ENCODE measurements at regions not wholly inside any gene's neighbourhood (a gene's known extent, or its start where the extent isn't known, plus 50 kb on each side); places are given as distances from the start of the nearest gene placed in this dataset.

DNA sequence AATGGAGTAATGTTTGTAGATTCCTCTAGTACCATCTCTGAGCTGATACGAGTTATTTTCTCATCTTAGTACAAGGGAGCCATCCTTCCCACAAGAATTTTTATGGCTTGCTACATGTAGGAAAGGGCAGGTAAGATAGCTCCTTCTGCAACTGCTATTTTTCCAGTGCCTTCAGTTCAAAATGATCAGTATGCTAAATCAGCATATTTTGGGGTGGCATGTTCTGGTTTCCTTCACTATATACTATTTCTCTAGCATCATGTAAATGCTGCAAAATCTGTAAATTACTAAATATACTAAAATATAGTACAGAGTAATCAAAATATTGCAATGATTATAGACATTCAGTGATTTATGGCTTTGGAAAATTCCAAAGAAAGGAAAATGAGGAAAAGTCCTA, 1230.0 kb upstream of the CHAC2 start:
- DNase-seq (ENCODE audit: low spot score in 2 of 2), result no peak
- intact Hi-C loops (cut with DNase I; ENCODE audit: low total_unique reads), result no loop called here
- TF ChIP-seq POLR2A (IDR thresholded peaks at IDR 0.05), result no peak
- TF ChIP-seq, protein P1, sequence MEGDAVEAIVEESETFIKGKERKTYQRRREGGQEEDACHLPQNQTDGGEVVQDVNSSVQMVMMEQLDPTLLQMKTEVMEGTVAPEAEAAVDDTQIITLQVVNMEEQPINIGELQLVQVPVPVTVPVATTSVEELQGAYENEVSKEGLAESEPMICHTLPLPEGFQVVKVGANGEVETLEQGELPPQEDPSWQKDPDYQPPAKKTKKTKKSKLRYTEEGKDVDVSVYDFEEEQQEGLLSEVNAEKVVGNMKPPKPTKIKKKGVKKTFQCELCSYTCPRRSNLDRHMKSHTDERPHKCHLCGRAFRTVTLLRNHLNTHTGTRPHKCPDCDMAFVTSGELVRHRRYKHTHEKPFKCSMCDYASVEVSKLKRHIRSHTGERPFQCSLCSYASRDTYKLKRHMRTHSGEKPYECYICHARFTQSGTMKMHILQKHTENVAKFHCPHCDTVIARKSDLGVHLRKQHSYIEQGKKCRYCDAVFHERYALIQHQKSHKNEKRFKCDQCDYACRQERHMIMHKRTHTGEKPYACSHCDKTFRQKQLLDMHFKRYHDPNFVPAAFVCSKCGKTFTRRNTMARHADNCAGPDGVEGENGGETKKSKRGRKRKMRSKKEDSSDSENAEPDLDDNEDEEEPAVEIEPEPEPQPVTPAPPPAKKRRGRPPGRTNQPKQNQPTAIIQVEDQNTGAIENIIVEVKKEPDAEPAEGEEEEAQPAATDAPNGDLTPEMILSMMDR (IDR thresholded peaks at IDR 0.05), result no peak
- 56% methylated on average over 1 of the region's 1 CpG; no CpG with 5 or more reads in 1 of the 2 donors for WGBS, 2 donors
- H3K4me3 ChIP-seq (ENCODE audit: low read depth, poor library complexity, severe bottlenecking), result no peak overlapping the region

DNA sequence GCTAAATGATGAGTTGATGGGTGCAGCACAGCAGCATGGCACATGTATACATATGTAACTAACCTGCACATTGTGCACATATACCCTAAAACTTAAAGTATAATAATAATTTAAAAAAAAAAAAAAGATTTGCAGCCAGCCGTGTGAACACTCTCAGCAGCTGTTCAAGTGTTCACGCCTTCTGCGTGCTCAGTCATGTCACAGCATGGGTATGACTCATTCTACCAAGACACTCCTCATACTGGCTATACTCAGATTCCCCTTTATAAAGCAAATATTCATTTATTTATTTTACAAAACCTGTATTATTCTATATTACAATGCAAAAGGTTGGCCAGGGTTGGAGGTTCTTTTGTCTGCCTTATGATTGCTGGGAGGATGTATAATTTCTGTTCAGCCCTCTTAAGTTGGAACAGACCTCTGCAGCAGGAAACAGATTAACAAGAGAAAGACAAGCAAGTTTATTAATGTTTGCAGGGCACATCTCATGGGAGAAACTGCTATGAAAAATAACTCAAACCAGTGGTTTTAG, 1230.6 kb upstream of the CHAC2 start:
- 51% methylated on average over 3 of the region's 3 CpGs; no CpG with 5 or more reads in 1 of the 2 donors for WGBS, 2 donors
- TF ChIP-seq, protein P1 (IDR thresholded peaks at IDR 0.05), result no peak
- no peak for TF ChIP-seq POLR2A (IDR thresholded peaks at IDR 0.05)
- DNase-seq (ENCODE audit: low spot score in 2 of 2), result no peak

DNA sequence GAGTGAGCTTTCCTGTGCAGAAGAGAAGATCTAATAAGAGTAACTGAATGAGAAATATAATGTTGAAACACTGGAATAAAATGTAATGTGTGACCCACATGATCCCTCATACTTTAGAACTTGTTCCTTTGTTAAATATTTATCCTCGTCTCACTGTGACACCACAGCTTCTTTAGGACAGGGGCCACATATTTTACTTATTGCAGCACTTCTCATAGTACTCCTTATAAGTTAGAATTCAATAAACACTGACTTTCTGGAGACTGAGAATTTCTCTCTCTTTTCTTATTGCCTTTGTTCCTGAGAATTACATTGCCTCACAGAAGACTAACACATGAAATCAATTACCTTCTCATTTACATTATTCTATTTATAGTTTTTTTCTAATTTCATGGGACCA, 1234.6 kb upstream of the CHAC2 start:
- no peak for TF ChIP-seq POLR2A (IDR thresholded peaks at IDR 0.05)
- TF ChIP-seq, protein P1 (IDR thresholded peaks at IDR 0.05), result no peak
- 26% methylated on average over 1 of the region's 1 CpG; no CpG with 5 or more reads in 1 of the 2 donors for WGBS, 2 donors
- no peak overlapping the region for H3K4me3 ChIP-seq (ENCODE audit: low read depth, poor library complexity, severe bottlenecking)
- no peak for DNase-seq (ENCODE audit: low spot score in 2 of 2)
- intact Hi-C loops (cut with DNase I; ENCODE audit: low total_unique reads), result no loop called here

More for the DNA sequence above, 1230.6 kb upstream of the CHAC2 start:
- H3K4me3 ChIP-seq (ENCODE audit: low read depth, poor library complexity, severe bottlenecking), result no peak overlapping the region
- intact Hi-C loops (cut with DNase I; ENCODE audit: low total_unique reads), result no loop called here

DNA sequence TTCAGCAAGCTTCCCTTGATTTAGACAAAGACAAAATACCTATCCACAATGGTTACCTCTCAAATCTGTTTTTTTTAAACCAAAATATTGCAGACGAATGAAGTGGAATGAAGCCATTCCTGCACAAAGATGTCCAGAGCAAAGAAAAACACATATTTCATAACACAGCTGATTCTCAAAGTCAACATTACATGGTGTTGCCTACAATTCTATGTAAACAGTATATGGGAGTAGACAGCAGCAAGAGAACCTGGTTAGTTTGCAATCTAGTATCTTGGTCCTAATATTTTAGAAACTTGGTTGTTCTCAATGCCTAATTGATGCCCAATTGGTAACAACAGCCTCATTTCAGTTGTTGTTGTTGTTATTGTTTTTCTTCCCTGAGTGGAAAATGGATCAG, 1240.9 kb upstream of the CHAC2 start:
- intact Hi-C loops (cut with DNase I; ENCODE audit: low total_unique reads), result no loop called here
- TF ChIP-seq, protein P1 (IDR thresholded peaks at IDR 0.05), result no peak
- TF ChIP-seq POLR2A (IDR thresholded peaks at IDR 0.05), result no peak
- H3K4me3 ChIP-seq (ENCODE audit: low read depth, poor library complexity, severe bottlenecking), result no peak overlapping the region
- no peak for DNase-seq (ENCODE audit: low spot score in 2 of 2)
- 94% methylated on average over 1 of the region's 1 CpG; no CpG with 5 or more reads in 1 of the 2 donors for WGBS, 2 donors

DNA sequence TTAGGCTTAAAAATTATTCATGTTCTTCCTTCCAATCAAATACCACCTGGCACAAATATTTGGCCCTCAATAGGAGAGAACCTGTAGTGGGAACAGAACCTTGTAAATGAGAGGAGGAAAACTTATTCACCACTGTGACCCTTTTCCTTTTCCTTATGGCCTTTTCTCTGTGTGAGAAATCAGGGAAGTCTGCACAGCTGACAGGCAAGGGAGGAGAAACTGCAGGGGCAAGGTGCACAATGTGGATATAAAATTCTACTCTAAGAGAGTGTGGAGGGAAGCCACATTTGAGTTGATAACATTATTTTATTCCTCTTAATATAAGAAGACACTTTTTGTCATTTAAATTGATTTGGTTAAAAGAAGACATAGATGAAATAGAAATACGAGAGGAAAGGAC, 1247.0 kb upstream of the CHAC2 start:
- no peak for DNase-seq (ENCODE audit: low spot score in 2 of 2)
- intact Hi-C loops (cut with DNase I; ENCODE audit: low total_unique reads), result no loop called here
- H3K4me3 ChIP-seq (ENCODE audit: low read depth, poor library complexity, severe bottlenecking), result no peak overlapping the region
- no peak for TF ChIP-seq POLR2A (IDR thresholded peaks at IDR 0.05)
- TF ChIP-seq, protein P1 (IDR thresholded peaks at IDR 0.05), result no peak
- 70 to 79% methylated on average over 1 of the region's 1 CpG for WGBS, 2 donors

DNA sequence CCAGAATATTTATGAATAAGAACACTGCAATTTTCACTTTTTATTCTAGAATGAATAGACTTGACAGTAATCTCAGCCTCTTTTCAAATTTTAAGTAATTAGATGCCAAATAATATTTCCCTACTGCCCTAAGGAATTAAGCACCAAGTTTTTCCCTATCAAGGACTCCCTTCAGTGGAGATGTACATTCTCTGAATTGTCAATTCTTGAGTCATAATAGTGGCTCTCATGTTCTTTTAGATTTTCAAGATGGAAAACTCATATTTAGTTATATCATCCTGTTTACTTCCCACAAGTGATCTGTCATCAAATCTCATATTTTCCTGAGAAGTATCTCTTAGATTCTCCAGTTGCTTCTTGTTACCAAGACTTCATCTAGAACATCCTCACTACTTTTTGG, 1248.9 kb upstream of the CHAC2 start:
- intact Hi-C loops (cut with DNase I; ENCODE audit: low total_unique reads), result no loop called here
- H3K4me3 ChIP-seq (ENCODE audit: low read depth, poor library complexity, severe bottlenecking), result no peak overlapping the region
- TF ChIP-seq, protein P1 (IDR thresholded peaks at IDR 0.05), result no peak
- DNase-seq (ENCODE audit: low spot score in 2 of 2), result no peak

All from lower leg skin (tissue), 4 donors.